Panc1 (cell line): ENCODE measurements at regions not wholly inside any gene's neighbourhood (a gene's known extent, or its start where the extent isn't known, plus 50 kb on each side); places are given as distances from the start of the nearest gene placed in this dataset.

Experiments used
- ATAC-seq: fragments of 200-7000 bp; cut with Tn5 transposase; 2 replicates; pipeline ENCODE4 v1.9.1; 2020; ENCODE audit warnings: mild to moderate bottlenecking, moderate library complexity
- BruUV-seq: library from RNA; stranded (reverse); fragments of 400-500 nt; replicated peaks from 2 replicates; lab custom pipeline; 2021; lab: Mats Ljungman, UMichigan
- CTCF ChIA-PET: fragments of 300-600 bp; sonication (Branson Sonifier 250); formaldehyde crosslinking; loops from one replicate; lab custom pipeline; 2022; ENCODE audit warnings: antibody characterized with exemption; lab: Charles Lee
- POLR2A ChIA-PET: fragments of 300-600 bp; sonication (Branson Sonifier 250); formaldehyde crosslinking; loops from one replicate; lab custom pipeline; 2022; ENCODE audit warnings: antibody characterized with exemption; lab: Charles Lee
- DNase-seq: peaks from one replicate; pipeline ENCODE4 v3.0.0-alpha.2; 2010; ENCODE audit warnings: low read depth, low spot score
- H3K27ac ChIP-seq: 2 replicates; pipeline ENCODE4 v1.5.1; 2011; ENCODE audit warnings: mild to moderate bottlenecking, low read length, inconsistent platforms
- H3K27me3 ChIP-seq: fragments of 200-500 bp; sonication (Bioruptor generic); 2 replicates; pipeline ENCODE4 v1.6.0; 2014; ENCODE audit warnings: low read length, inconsistent platforms; ENCODE audit not compliant: control insufficient read depth, insufficient read depth
- H3K36me3 ChIP-seq: fragments of 200-500 bp; sonication (Bioruptor generic); 2 replicates; pipeline ENCODE4 v1.5.1; 2014; ENCODE audit warnings: inconsistent platforms, mild to moderate bottlenecking, low read length, moderate library complexity; ENCODE audit not compliant: control insufficient read depth, insufficient read depth
- H3K4me1 ChIP-seq: 2 replicates; pipeline ENCODE4 v1.5.1; 2011; ENCODE audit warnings: inconsistent platforms, mild to moderate bottlenecking, low read length, moderate library complexity; ENCODE audit not compliant: control insufficient read depth, insufficient read depth
- H3K4me3 ChIP-seq, 2 experiments: 2 replicates each; pipeline ENCODE4 v1.5.1; 2011 to 2012; ENCODE audit warnings: low read depth in 2 of 2, low read length in 2 of 2, mild to moderate bottlenecking in 2 of 2, inconsistent platforms in 1 of 2, moderate library complexity in 1 of 2
- H3K9me3 ChIP-seq: fragments of 200-500 bp; sonication (Bioruptor generic); 2 replicates; pipeline ENCODE4 v1.5.1; 2014; ENCODE audit warnings: low read depth, mild to moderate bottlenecking, inconsistent platforms, low read length, moderate library complexity; ENCODE audit not compliant: control insufficient read depth, insufficient read depth
- CTCF ChIP-seq: fragments of 450-650 bp; IDR thresholded peaks from 2 replicates; pipeline ENCODE4 v1.5.1; 2017; ENCODE audit warnings: mild to moderate bottlenecking
- POLR2AphosphoS5 ChIP-seq: IDR thresholded peaks from 2 replicates; pipeline ENCODE4 v1.6.1; 2012; ENCODE audit warnings: mild to moderate bottlenecking, low read depth, low read length, moderate library complexity
- REST ChIP-seq, 2 experiments: IDR thresholded peaks; 2 replicates each; pipeline ENCODE4 v1.6.1; 2011 to 2012; ENCODE audit warnings: low read depth in 2 of 2, control low read depth in 1 of 2, low read length in 1 of 2, mild to moderate bottlenecking in 1 of 2, moderate library complexity in 1 of 2; ENCODE audit not compliant: insufficient read depth in 1 of 2
- SIN3A ChIP-seq: IDR thresholded peaks from 2 replicates; pipeline ENCODE4 v1.6.1; 2012; ENCODE audit warnings: low read depth, mild to moderate bottlenecking, low read length, moderate library complexity, borderline replicate concordance; ENCODE audit not compliant: insufficient read depth
- TCF7L2 ChIP-seq: IDR thresholded peaks from 2 replicates; pipeline ENCODE4 v1.6.1; 2011; ENCODE audit warnings: mild to moderate bottlenecking, low read depth, low read length, inconsistent platforms
- in situ Hi-C: cut with HindIII; loops from 2 replicates; pipeline ENCODE4 v1.10.0; 2016; ENCODE audit warnings: low sequenced_read_pairs, low pct_unique_long_range_greater_than_20kb
- intact Hi-C: fragments of 100-400 bp; cut with micrococcal nuclease; formaldehyde crosslinking; loops from one replicate; pipeline ENCODE4 v1.10.0; 2022; ENCODE audit not compliant: unreplicated experiment

- Histone ChIP-seq H3K36me3 (no peaks in the 10 kb centered on the region), H3K4me3 (no peak overlapping the region), H3K27me3 (no peaks in the 10 kb centered on the region), H3K9me3 (no peaks in the 10 kb centered on the region), H3K4me1 (no peaks in the 10 kb centered on the region), H3K27ac (no peak overlapping the region)
- no peak for ATAC-seq
- POLR2A ChIA-PET, result no interaction called here
- in situ Hi-C loops, result no loop called here
- intact Hi-C loops, result no loop called here
- DNase-seq, result no peak
- CTCF ChIA-PET, result no interaction called here
- no peak for TF ChIP-seq CTCF
- TF ChIP-seq REST (IDR thresholded peaks at IDR 0.05; ENCODE audit: insufficient read depth in 1 of 2, low read depth in 2 of 2, low read length in 1 of 2), result no peak
- no peak for TF ChIP-seq TCF7L2
- no peak for TF ChIP-seq SIN3A
- no peak for TF ChIP-seq POLR2AphosphoS5
- no TSS peak for BruUV-seq
These were observed 731.1 kb downstream of the RNF144A start for GRCh38 chr2:7648221-7648795.

- no peaks in the 10 kb centered on the region for H3K36me3 ChIP-seq
- H3K4me1 ChIP-seq, result no peaks in the 10 kb centered on the region
- TF ChIP-seq SIN3A, result no peak
- no peak for TF ChIP-seq POLR2AphosphoS5
- TF ChIP-seq REST (IDR thresholded peaks at IDR 0.05; ENCODE audit: insufficient read depth in 1 of 2, low read depth in 2 of 2, low read length in 1 of 2), result no peak
- no peak for TF ChIP-seq CTCF
- TF ChIP-seq TCF7L2, result no peak
- intact Hi-C loops, result no loop called here
- H3K27ac ChIP-seq, result no peak overlapping the region
- CTCF ChIA-PET, result no interaction called here
- H3K4me3 ChIP-seq, result no peak overlapping the region
- no TSS peak for BruUV-seq
- no peaks in the 10 kb centered on the region for H3K27me3 ChIP-seq
- POLR2A ChIA-PET, result no interaction called here
- DNase-seq (no peak), ATAC-seq (no peak)
- no peaks in the 10 kb centered on the region for H3K9me3 ChIP-seq
- in situ Hi-C loops, result no loop called here
These were observed 732.4 kb downstream of the RNF144A start for GRCh38 chr2:7649461-7650228.
